SK-N-SH (cell line): ENCODE measurements at regions not wholly inside any gene's neighbourhood (a gene's known extent, or its start where the extent isn't known, plus 50 kb on each side); places are given as distances from the start of the nearest gene placed in this dataset.

ENCODE experiments used
- CTCF ChIA-PET: fragments of 300-600, 350-600 bp; formaldehyde crosslinking; extraction: SDS; loops from one replicate; lab custom pipeline; 2021; lab: Yijun Ruan, JAX
- POLR2A ChIA-PET: fragments of 350-600 bp; sonication (Branson Sonifier 250); formaldehyde crosslinking; extraction: SDS; loops from one replicate; lab custom pipeline; 2020; ENCODE audit warnings: antibody characterized with exemption, inconsistent platforms; lab: Yijun Ruan, JAX
- DNase-seq: peaks from one replicate; pipeline ENCODE4 v3.0.0; 2012
- H2AFZ ChIP-seq: fragments of 200-600 bp; sonication (generic); 2 replicates; pipeline ENCODE4 v1.8.1; 2016; ENCODE audit warnings: antibody characterized with exemption, mild to moderate bottlenecking, low read depth
- H3F3A ChIP-seq: fragments of 200-600 bp; sonication (generic); replicated peaks from 2 replicates; pipeline ENCODE3; 2016; ENCODE audit warnings: antibody characterized with exemption, mild to moderate bottlenecking; ENCODE audit not compliant: insufficient read depth
- H3K27ac ChIP-seq, 2 experiments: fragments of 200-500 bp in 1 of 2; fragments of 200-600 bp in 1 of 2; sonication (Bioruptor generic) in 1 of 2; sonication (generic), shearing (Covaris generic) in 1 of 2; 2 replicates each; pipeline versions ENCODE4 v1.5.1 to v1.6.1; 2014 to 2016; ENCODE audit warnings: low read depth in 2 of 2, inconsistent platforms in 1 of 2, low read length in 1 of 2, mild to moderate bottlenecking in 1 of 2, mixed read lengths in 1 of 2
- H3K27me3 ChIP-seq: fragments of 200-600 bp; sonication (generic), shearing (Covaris generic); 2 replicates; pipeline ENCODE4 v1.6.1; 2016; ENCODE audit warnings: mixed run types; ENCODE audit not compliant: insufficient read depth
- H3K36me3 ChIP-seq, 2 experiments: fragments of 200-500 bp in 1 of 2; fragments of 200-600 bp in 1 of 2; sonication (Bioruptor generic) in 1 of 2; sonication (generic) in 1 of 2; replicated peaks in 1 of 2; 2 replicates each; pipeline versions ENCODE3 to v1.5.1; 2014 to 2016; ENCODE audit warnings: low read length in 1 of 2, mild to moderate bottlenecking in 1 of 2; ENCODE audit not compliant: insufficient read depth in 2 of 2, control insufficient read depth in 1 of 2
- H3K4me1 ChIP-seq, 2 experiments: fragments of 200-500 bp in 1 of 2; fragments of 200-600 bp in 1 of 2; sonication (Bioruptor generic) in 1 of 2; sonication (generic), shearing (Covaris generic) in 1 of 2; 2 replicates each; pipeline versions ENCODE4 v1.5.1 to v1.6.1; 2014 to 2016; ENCODE audit warnings: low read depth in 1 of 2, low read length in 1 of 2, mixed run types in 1 of 2; ENCODE audit not compliant: insufficient read depth in 2 of 2, control insufficient read depth in 1 of 2
- H3K4me2 ChIP-seq: fragments of 200-600 bp; sonication (generic), shearing (Covaris generic); 2 replicates; pipeline ENCODE4 v1.6.1; 2017; ENCODE audit warnings: mixed run types
- H3K4me3 ChIP-seq, 2 experiments: fragments of 200-500 bp in 1 of 2; fragments of 200-600 bp in 1 of 2; sonication (Bioruptor generic) in 1 of 2; sonication (generic), shearing (Covaris generic) in 1 of 2; 2 replicates each; pipeline versions ENCODE4 v1.5.1 to v1.8.1; 2014 to 2016; ENCODE audit warnings: low read depth in 2 of 2, inconsistent platforms in 1 of 2, low read length in 1 of 2, mild to moderate bottlenecking in 1 of 2, mixed read lengths in 1 of 2, moderate library complexity in 1 of 2
- H3K79me2 ChIP-seq: fragments of 200-600 bp; sonication (generic); 2 replicates; pipeline ENCODE4 v1.8.1; 2017; ENCODE audit warnings: mild to moderate bottlenecking; ENCODE audit not compliant: insufficient read depth
- H3K9ac ChIP-seq: fragments of 200-600 bp; sonication (generic); 2 replicates; pipeline ENCODE4 v1.6.1; 2017; ENCODE audit warnings: mixed run types
- H3K9me2 ChIP-seq: fragments of 200-600 bp; sonication (generic); 2 replicates; pipeline ENCODE4 v1.6.1; 2017; ENCODE audit warnings: mixed run types
- H3K9me3 ChIP-seq: fragments of 200-600 bp; sonication (generic); 2 replicates; pipeline ENCODE4 v1.6.1; 2017; ENCODE audit warnings: mixed run types, mild to moderate bottlenecking, moderate library complexity
- H4K20me1 ChIP-seq: fragments of 200-600 bp; sonication (generic); 2 replicates; pipeline ENCODE4 v1.6.1; 2017; ENCODE audit warnings: mild to moderate bottlenecking, mixed run types; ENCODE audit not compliant: insufficient read depth
- ELF1 ChIP-seq: IDR thresholded peaks from 2 replicates; pipeline ENCODE4 v1.4.0; 2012
- FOSL2 ChIP-seq: IDR thresholded peaks from 2 replicates; pipeline ENCODE4 v1.4.0; 2012; ENCODE audit warnings: low read depth, mild to moderate bottlenecking, moderate library complexity, borderline replicate concordance
- FOXJ3 ChIP-seq: sonication (generic); formaldehyde crosslinking; IDR thresholded peaks from 2 replicates; pipeline ENCODE4 v1.5.1; 2020; ENCODE audit warnings: mild to moderate bottlenecking, missing genetic modification reagents
- GATA2 ChIP-seq: sonication (generic); formaldehyde crosslinking; IDR thresholded peaks from 2 replicates; pipeline ENCODE4 v1.5.0; 2020; ENCODE audit warnings: mild to moderate bottlenecking, missing genetic modification reagents
- MEF2A ChIP-seq: IDR thresholded peaks from 2 replicates; pipeline ENCODE4 v1.4.0; 2012; ENCODE audit warnings: low read depth, borderline replicate concordance
- NFIC ChIP-seq: IDR thresholded peaks from 2 replicates; pipeline ENCODE4 v1.4.0; 2012; ENCODE audit warnings: borderline replicate concordance
- POLR2AphosphoS5 ChIP-seq: IDR thresholded peaks from 2 replicates; pipeline ENCODE4 v1.6.1; 2012; ENCODE audit warnings: low read depth, low read length
- RAD21 ChIP-seq: IDR thresholded peaks from 2 replicates; pipeline ENCODE4 v1.6.1; 2012; ENCODE audit warnings: mild to moderate bottlenecking, low read length
- RFX5 ChIP-seq: IDR thresholded peaks from 2 replicates; pipeline ENCODE4 v1.6.1; 2012; ENCODE audit warnings: mild to moderate bottlenecking, improper control_type of control experiment, low read length
- RXRA ChIP-seq: IDR thresholded peaks from 2 replicates; pipeline ENCODE4 v1.4.0; 2012; ENCODE audit warnings: low read depth, mild to moderate bottlenecking, borderline replicate concordance
- SIN3A ChIP-seq: IDR thresholded peaks from 2 replicates; pipeline ENCODE4 v1.6.1; 2012; ENCODE audit warnings: low read depth, mild to moderate bottlenecking, low read length, moderate library complexity, borderline replicate concordance
- TEAD4 ChIP-seq: IDR thresholded peaks from 2 replicates; pipeline ENCODE4 v1.4.0; 2012; ENCODE audit warnings: mild to moderate bottlenecking, borderline replicate concordance; ENCODE audit not compliant: insufficient read depth
- WGBS: methylation state at CpG from one replicate; pipeline ENCODE4 v1.1.6; 2017; ENCODE audit warnings: low lambda C conversion rate; 5-methylcytosine and 5-hydroxymethylcytosine counted together
- TF ChIP-seq, protein P1 (sequence below): fragments of 150-350 bp; IDR thresholded peaks from 2 replicates; pipeline ENCODE4 v1.6.1; 2017; ENCODE audit warnings: antibody characterized with exemption, low read length, low read depth, borderline replicate concordance
- TF ChIP-seq, protein P2 (sequence below): fragments of 150-350 bp; IDR thresholded peaks from 2 replicates; pipeline ENCODE4 v1.6.1; 2016; ENCODE audit warnings: mild to moderate bottlenecking, low read depth, low read length
- TF ChIP-seq, protein P3 (sequence below): IDR thresholded peaks from 2 replicates; pipeline ENCODE4 v1.4.0; 2012; ENCODE audit warnings: low read depth
- TF ChIP-seq, protein P4 (sequence below): IDR thresholded peaks from 2 replicates; pipeline ENCODE4 v1.6.1; 2012; ENCODE audit warnings: mild to moderate bottlenecking, low read depth, low read length, moderate library complexity
- TF ChIP-seq, protein P5 (sequence below): IDR thresholded peaks from 2 replicates; pipeline ENCODE4; 2012

DNA sequence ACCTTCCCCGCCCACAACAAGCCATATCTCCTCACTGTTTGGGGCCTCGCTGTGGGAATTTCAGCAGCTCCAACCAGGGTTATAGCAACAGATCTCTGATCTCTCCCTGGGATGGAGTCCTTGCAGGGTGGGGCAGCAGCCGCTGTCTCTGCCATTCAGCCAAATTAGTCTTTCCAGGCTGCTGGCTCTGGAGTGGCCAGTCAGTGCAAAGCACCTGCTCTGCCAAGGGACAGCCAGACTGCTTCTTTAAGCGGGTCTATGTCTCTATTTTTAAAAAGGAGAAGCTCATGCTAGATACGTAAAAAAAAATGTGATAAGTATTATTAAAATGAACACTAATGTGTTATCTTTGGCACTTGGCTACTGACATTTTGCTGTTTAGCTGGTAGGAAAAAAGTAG is 380.2 kb downstream of the CDH10 start:
- H3K4me1 ChIP-seq = no peaks in the 10 kb centered on the region
- peaks cover 3% of the 10 kb centered on the region; the same call in 1 of the 2 replicates for H3K27me3 ChIP-seq
- ChIA-PET CTCF (no interaction called here), POLR2A (no interaction called here)
- H2AFZ ChIP-seq = no peak overlapping the region
- no peak overlapping the region for H3K4me2 ChIP-seq
- H3K9ac ChIP-seq = no peak overlapping the region
- no peaks in the 10 kb centered on the region for H3K79me2 ChIP-seq
- no peaks in the 10 kb centered on the region for H3K36me3 ChIP-seq
- H3K4me3 ChIP-seq = no peak overlapping the region
- TF ChIP-seq NFIC (no peak), FOXJ3 (CRISPR knock-in tag) (no peak), FOSL2 (no peak), RXRA (no peak), TEAD4 (no peak), SIN3A (no peak), ELF1 (no peak), POLR2AphosphoS5 (no peak), MEF2A (no peak), GATA2 (CRISPR knock-in tag) (no peak), RAD21 (no peak), RFX5 (no peak)
- TF ChIP-seq, protein P1, sequence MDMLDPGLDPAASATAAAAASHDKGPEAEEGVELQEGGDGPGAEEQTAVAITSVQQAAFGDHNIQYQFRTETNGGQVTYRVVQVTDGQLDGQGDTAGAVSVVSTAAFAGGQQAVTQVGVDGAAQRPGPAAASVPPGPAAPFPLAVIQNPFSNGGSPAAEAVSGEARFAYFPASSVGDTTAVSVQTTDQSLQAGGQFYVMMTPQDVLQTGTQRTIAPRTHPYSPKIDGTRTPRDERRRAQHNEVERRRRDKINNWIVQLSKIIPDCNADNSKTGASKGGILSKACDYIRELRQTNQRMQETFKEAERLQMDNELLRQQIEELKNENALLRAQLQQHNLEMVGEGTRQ = no peak
- TF ChIP-seq, protein P2, sequence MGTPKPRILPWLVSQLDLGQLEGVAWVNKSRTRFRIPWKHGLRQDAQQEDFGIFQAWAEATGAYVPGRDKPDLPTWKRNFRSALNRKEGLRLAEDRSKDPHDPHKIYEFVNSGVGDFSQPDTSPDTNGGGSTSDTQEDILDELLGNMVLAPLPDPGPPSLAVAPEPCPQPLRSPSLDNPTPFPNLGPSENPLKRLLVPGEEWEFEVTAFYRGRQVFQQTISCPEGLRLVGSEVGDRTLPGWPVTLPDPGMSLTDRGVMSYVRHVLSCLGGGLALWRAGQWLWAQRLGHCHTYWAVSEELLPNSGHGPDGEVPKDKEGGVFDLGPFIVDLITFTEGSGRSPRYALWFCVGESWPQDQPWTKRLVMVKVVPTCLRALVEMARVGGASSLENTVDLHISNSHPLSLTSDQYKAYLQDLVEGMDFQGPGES = no peak
- TF ChIP-seq, protein P3, sequence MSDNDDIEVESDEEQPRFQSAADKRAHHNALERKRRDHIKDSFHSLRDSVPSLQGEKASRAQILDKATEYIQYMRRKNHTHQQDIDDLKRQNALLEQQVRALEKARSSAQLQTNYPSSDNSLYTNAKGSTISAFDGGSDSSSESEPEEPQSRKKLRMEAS = no peak
- TF ChIP-seq, protein P4, sequence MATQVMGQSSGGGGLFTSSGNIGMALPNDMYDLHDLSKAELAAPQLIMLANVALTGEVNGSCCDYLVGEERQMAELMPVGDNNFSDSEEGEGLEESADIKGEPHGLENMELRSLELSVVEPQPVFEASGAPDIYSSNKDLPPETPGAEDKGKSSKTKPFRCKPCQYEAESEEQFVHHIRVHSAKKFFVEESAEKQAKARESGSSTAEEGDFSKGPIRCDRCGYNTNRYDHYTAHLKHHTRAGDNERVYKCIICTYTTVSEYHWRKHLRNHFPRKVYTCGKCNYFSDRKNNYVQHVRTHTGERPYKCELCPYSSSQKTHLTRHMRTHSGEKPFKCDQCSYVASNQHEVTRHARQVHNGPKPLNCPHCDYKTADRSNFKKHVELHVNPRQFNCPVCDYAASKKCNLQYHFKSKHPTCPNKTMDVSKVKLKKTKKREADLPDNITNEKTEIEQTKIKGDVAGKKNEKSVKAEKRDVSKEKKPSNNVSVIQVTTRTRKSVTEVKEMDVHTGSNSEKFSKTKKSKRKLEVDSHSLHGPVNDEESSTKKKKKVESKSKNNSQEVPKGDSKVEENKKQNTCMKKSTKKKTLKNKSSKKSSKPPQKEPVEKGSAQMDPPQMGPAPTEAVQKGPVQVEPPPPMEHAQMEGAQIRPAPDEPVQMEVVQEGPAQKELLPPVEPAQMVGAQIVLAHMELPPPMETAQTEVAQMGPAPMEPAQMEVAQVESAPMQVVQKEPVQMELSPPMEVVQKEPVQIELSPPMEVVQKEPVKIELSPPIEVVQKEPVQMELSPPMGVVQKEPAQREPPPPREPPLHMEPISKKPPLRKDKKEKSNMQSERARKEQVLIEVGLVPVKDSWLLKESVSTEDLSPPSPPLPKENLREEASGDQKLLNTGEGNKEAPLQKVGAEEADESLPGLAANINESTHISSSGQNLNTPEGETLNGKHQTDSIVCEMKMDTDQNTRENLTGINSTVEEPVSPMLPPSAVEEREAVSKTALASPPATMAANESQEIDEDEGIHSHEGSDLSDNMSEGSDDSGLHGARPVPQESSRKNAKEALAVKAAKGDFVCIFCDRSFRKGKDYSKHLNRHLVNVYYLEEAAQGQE = no peak
- TF ChIP-seq, protein P5, sequence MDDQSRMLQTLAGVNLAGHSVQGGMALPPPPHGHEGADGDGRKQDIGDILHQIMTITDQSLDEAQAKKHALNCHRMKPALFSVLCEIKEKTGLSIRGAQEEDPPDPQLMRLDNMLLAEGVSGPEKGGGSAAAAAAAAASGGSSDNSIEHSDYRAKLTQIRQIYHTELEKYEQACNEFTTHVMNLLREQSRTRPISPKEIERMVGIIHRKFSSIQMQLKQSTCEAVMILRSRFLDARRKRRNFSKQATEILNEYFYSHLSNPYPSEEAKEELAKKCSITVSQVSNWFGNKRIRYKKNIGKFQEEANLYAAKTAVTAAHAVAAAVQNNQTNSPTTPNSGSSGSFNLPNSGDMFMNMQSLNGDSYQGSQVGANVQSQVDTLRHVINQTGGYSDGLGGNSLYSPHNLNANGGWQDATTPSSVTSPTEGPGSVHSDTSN = no peak
- H3K9me2 ChIP-seq = no peaks in the 10 kb centered on the region
- H4K20me1 ChIP-seq = no peaks in the 10 kb centered on the region
- DNase-seq = no peak
- no peaks in the 10 kb centered on the region for H3K9me3 ChIP-seq
- H3F3A ChIP-seq = no peaks in the 10 kb centered on the region
- H3K27ac ChIP-seq = no peak overlapping the region
- WGBS = 13% methylated on average over 5 of the region's 5 CpGs
